ENCODE measurements at regions not wholly inside any gene's neighbourhood (a gene's known extent, or its start where the extent isn't known, plus 50 kb on each side); places are given as distances from the start of the nearest gene placed in this dataset.

GRCh38 chr15:35680951-35681350 lies 135.0 kb upstream of the DPH6 start:
- no peaks in the 10 kb centered on the region for H4K20me1 ChIP-seq (ENCODE audit: insufficient read depth)
- H3K4me3 ChIP-seq (ENCODE audit: low read length) = no peak overlapping the region
- no peak overlapping the region for H3K4me2 ChIP-seq (ENCODE audit: low read length)
- no peaks in the 10 kb centered on the region for H3K9me3 ChIP-seq (ENCODE audit: low read length)
- H3K79me2 ChIP-seq (replicated peaks; ENCODE audit: insufficient read depth, low read length) = no peaks in the 10 kb centered on the region
- H3K27ac ChIP-seq (ENCODE audit: low read length) = no peak overlapping the region
- no peak overlapping the region for H2AFZ ChIP-seq (ENCODE audit: low read depth, low read length)
- no peaks in the 10 kb centered on the region for H3F3A ChIP-seq (ENCODE audit: insufficient read depth, low read length, poor library complexity, severe bottlenecking)
- no peak overlapping the region for H3K9ac ChIP-seq (ENCODE audit: low read length)
- TF ChIP-seq EZH2 (IDR thresholded peaks at IDR 0.05; ENCODE audit: borderline replicate concordance, insufficient read depth, low read length, poor library complexity, severe bottlenecking) (no peak), SMC3 (conservative IDR thresholded peaks at IDR 0.05; ENCODE audit: poor library complexity) (no peak), CTCF (IDR thresholded peaks at IDR 0.05; ENCODE audit: poor library complexity, severe bottlenecking) (no peak), TAF1 (IDR thresholded peaks at IDR 0.05; ENCODE audit: low read depth) (no peak), POLR2AphosphoS5 (IDR thresholded peaks at IDR 0.05) (no peak), RAD21 (conservative IDR thresholded peaks at IDR 0.05) (no peak), EP300 (conservative IDR thresholded peaks at IDR 0.05; ENCODE audit: poor library complexity, severe bottlenecking) (no peak), MXI1 (conservative IDR thresholded peaks at IDR 0.05; ENCODE audit: poor library complexity, severe bottlenecking) (no peak), REST (IDR thresholded peaks at IDR 0.05; ENCODE audit: borderline replicate concordance) (no peak)
- H3K9me2 ChIP-seq (ENCODE audit: insufficient read depth, low read length) = no peaks in the 10 kb centered on the region
- no peaks in the 10 kb centered on the region for H3K36me3 ChIP-seq (ENCODE audit: insufficient read depth, low read length)
- no peaks in the 10 kb centered on the region for H3K27me3 ChIP-seq (ENCODE audit: insufficient read depth, low read depth, low read length)

GRCh38 chr15:35686347-35686746 lies 140.4 kb upstream of the DPH6 start:
- no peak for TF ChIP-seq POLR2AphosphoS5 (IDR thresholded peaks at IDR 0.05)
- no peak for TF ChIP-seq RAD21 (conservative IDR thresholded peaks at IDR 0.05)
- no peak for TF ChIP-seq EZH2 (IDR thresholded peaks at IDR 0.05; ENCODE audit: borderline replicate concordance, insufficient read depth, low read length, poor library complexity, severe bottlenecking)
- no peak for TF ChIP-seq CTCF (IDR thresholded peaks at IDR 0.05; ENCODE audit: poor library complexity, severe bottlenecking)
- no peak for TF ChIP-seq REST (IDR thresholded peaks at IDR 0.05; ENCODE audit: borderline replicate concordance)
- TF ChIP-seq MXI1 (conservative IDR thresholded peaks at IDR 0.05; ENCODE audit: poor library complexity, severe bottlenecking) = no peak
- Histone ChIP-seq H3K27me3 (ENCODE audit: insufficient read depth, low read depth, low read length) (no peaks in the 10 kb centered on the region), H2AFZ (ENCODE audit: low read depth, low read length) (no peak overlapping the region)

More at GRCh38 chr15:35686347-35686746, 140.4 kb upstream of the DPH6 start:
- Histone ChIP-seq H3K4me3 (ENCODE audit: low read length) (no peak overlapping the region), H3K9me2 (ENCODE audit: insufficient read depth, low read length) (no peaks in the 10 kb centered on the region), H3K79me2 (replicated peaks; ENCODE audit: insufficient read depth, low read length) (no peaks in the 10 kb centered on the region), H3K9me3 (ENCODE audit: low read length) (no peaks in the 10 kb centered on the region), H4K20me1 (ENCODE audit: insufficient read depth) (no peaks in the 10 kb centered on the region), H3F3A (ENCODE audit: insufficient read depth, low read length, poor library complexity, severe bottlenecking) (no peaks in the 10 kb centered on the region), H3K4me2 (ENCODE audit: low read length) (no peak overlapping the region), H3K27ac (ENCODE audit: low read length) (no peak overlapping the region), H3K36me3 (ENCODE audit: insufficient read depth, low read length) (no peaks in the 10 kb centered on the region), H3K9ac (ENCODE audit: low read length) (no peak overlapping the region)

All from neural cell (in vitro differentiated cells).